Lower leg skin (tissue), 4 donors: ENCODE measurements at regions not wholly inside any gene's neighbourhood (a gene's known extent, or its start where the extent isn't known, plus 50 kb on each side); places are given as distances from the start of the nearest gene placed in this dataset.

Experiments
- DNase-seq, 2 donors: peaks; one replicate each; pipeline ENCODE4 v3.0.0-alpha.2; 2019; ENCODE audit warnings: low spot score in 2 of 2
- H3K4me3 ChIP-seq: fragments of 200-600 bp; sonication (generic); 2 replicates; pipeline ENCODE4 v1.5.1; 2017; ENCODE audit warnings: mild to moderate bottlenecking, low read depth; ENCODE audit not compliant: poor library complexity, severe bottlenecking
- POLR2A ChIP-seq, 2 donors: fragments of 450-650 bp; IDR thresholded peaks; one replicate each; pipeline ENCODE4 v1.6.1; 2016 to 2017; ENCODE audit warnings: antibody characterized with exemption in 2 of 2, mild to moderate bottlenecking in 1 of 2, moderate library complexity in 1 of 2
- WGBS, 2 donors: methylation state at CpG; one replicate each; pipeline ENCODE4 v1.1.5; 2018; 5-methylcytosine and 5-hydroxymethylcytosine counted together
- intact Hi-C: fragments of 100-400 bp; cut with DNase I; formaldehyde crosslinking; loops from one replicate; pipeline ENCODE4 v1.15.0; 2023; ENCODE audit warnings: low total_unique reads
- TF ChIP-seq, protein P1 (sequence below), 3 donors: fragments of 450-650 bp; IDR thresholded peaks; one replicate each; pipeline ENCODE4 v1.5.1; 2016; ENCODE audit warnings: antibody characterized with exemption in 3 of 3, mild to moderate bottlenecking in 3 of 3, moderate library complexity in 2 of 3

GRCh38 chrX:109873574-109873973 is 129.3 kb upstream of the TMEM164 start:
- 14 to 41% methylated on average over 1 of the region's 1 CpG for WGBS, 2 donors

GRCh38 chrX:109873983-109874382 is 128.9 kb upstream of the TMEM164 start:
- TF ChIP-seq, protein P1, sequence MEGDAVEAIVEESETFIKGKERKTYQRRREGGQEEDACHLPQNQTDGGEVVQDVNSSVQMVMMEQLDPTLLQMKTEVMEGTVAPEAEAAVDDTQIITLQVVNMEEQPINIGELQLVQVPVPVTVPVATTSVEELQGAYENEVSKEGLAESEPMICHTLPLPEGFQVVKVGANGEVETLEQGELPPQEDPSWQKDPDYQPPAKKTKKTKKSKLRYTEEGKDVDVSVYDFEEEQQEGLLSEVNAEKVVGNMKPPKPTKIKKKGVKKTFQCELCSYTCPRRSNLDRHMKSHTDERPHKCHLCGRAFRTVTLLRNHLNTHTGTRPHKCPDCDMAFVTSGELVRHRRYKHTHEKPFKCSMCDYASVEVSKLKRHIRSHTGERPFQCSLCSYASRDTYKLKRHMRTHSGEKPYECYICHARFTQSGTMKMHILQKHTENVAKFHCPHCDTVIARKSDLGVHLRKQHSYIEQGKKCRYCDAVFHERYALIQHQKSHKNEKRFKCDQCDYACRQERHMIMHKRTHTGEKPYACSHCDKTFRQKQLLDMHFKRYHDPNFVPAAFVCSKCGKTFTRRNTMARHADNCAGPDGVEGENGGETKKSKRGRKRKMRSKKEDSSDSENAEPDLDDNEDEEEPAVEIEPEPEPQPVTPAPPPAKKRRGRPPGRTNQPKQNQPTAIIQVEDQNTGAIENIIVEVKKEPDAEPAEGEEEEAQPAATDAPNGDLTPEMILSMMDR (IDR thresholded peaks at IDR 0.05), result no peak
- no peak for TF ChIP-seq POLR2A (IDR thresholded peaks at IDR 0.05)
- WGBS, 2 donors, result 51 to 57% methylated on average over 6 of the region's 6 CpGs
- intact Hi-C loops, result no loop called here
- DNase-seq, result no peak
- H3K4me3 ChIP-seq, result no peak overlapping the region

More at GRCh38 chrX:109873574-109873973, 129.3 kb upstream of the TMEM164 start:
- H3K4me3 ChIP-seq, result no peak overlapping the region
- TF ChIP-seq POLR2A (IDR thresholded peaks at IDR 0.05), result no peak
- TF ChIP-seq, protein P1 (IDR thresholded peaks at IDR 0.05), result no peak
- intact Hi-C loops, result no loop called here
- DNase-seq, result no peak

DNA sequence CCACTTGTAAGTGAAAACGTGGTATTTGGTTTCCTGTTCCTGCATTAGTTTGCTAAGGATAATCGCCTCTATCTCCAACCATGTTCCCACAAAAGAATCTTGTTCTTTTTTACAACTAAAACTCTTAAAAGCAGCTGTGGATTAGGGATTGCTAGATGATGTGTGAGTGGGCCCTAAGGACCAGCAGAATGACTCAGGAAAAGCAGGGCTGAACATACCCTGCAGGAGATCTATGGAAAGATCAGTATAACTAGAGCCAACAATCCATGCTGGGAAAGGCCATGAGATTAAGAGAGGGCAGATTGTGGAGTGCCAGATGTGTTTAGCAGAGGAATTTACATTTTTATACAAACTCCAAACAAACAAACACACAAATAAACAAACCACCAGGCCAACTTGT is 128.4 kb upstream of the TMEM164 start:
- DNase-seq, result no peak
- TF ChIP-seq, protein P1 (IDR thresholded peaks at IDR 0.05), result no peak
- TF ChIP-seq POLR2A (IDR thresholded peaks at IDR 0.05), result no peak
- WGBS, 2 donors, result 36 to 56% methylated on average over 2 of the region's 2 CpGs
- no peak overlapping the region for H3K4me3 ChIP-seq
- intact Hi-C loops, result no loop called here

GRCh38 chrX:109875831-109876230 is 127.1 kb upstream of the TMEM164 start:
- intact Hi-C loops, result no loop called here
- no peak for DNase-seq
- H3K4me3 ChIP-seq, result no peak overlapping the region
- TF ChIP-seq POLR2A (IDR thresholded peaks at IDR 0.05), result no peak
- TF ChIP-seq, protein P1 (IDR thresholded peaks at IDR 0.05), result no peak
- 93 to 95% methylated on average over 9 to 17 of the region's 30 CpGs for WGBS, 2 donors

DNA sequence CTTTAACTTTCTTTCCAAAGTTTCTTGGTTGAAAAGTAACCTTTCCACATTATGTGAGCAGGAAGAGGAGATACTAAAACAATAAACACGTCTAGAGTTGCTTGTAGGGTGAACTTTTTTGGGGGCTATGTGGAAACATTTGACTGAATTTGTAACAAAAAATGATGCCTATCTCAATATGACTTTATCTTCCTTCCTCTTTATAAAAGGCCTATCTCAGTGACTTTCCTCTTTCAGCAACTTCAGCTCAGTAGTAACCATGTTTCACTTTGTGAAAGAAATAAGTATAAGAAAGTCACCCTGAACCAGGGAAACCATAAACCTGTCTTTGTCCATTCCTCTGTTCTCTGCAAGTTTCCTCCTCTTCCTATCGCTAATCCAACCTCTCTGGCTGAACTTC is 124.7 kb upstream of the TMEM164 start:
- intact Hi-C loops, result no loop called here
- WGBS, 2 donors, result 62 to 71% methylated on average over 2 of the region's 2 CpGs
- DNase-seq, result no peak
- H3K4me3 ChIP-seq, result no peak overlapping the region
- TF ChIP-seq, protein P1 (IDR thresholded peaks at IDR 0.05), result no peak
- TF ChIP-seq POLR2A (IDR thresholded peaks at IDR 0.05), result no peak

GRCh38 chrX:109879991-109880390 is 122.9 kb upstream of the TMEM164 start:
- WGBS, 2 donors, result 62 to 82% methylated on average over 2 of the region's 2 CpGs
- TF ChIP-seq, protein P1 (IDR thresholded peaks at IDR 0.05), result no peak
- no peak for TF ChIP-seq POLR2A (IDR thresholded peaks at IDR 0.05)
- no peak for DNase-seq
- intact Hi-C loops, result no loop called here
- H3K4me3 ChIP-seq, result no peak overlapping the region
